Upper lobe of left lung (tissue), 4 donors: ENCODE measurements at regions not wholly inside any gene's neighbourhood (a gene's known extent, or its start where the extent isn't known, plus 50 kb on each side); places are given as distances from the start of the nearest gene placed in this dataset.

ENCODE experiments used
- POLR2A ChIP-seq, 4 donors: fragments of 450-650 bp; IDR thresholded peaks; one replicate each; pipeline ENCODE4 v1.5.1; 2016 to 2017; ENCODE audit warnings: antibody characterized with exemption in 4 of 4, mild to moderate bottlenecking in 2 of 4
- POLR2AphosphoS5 ChIP-seq, 2 donors: sonication (generic); formaldehyde crosslinking; IDR thresholded peaks; one replicate each; pipeline ENCODE4 v1.5.1; 2017; ENCODE audit warnings: antibody characterized with exemption in 2 of 2
- TF ChIP-seq, protein P1 (sequence below), 6 experiments: fragments of 450-650 bp in 4 of 6; fragments of 200-600 bp in 2 of 6; sonication (generic) in 2 of 6; IDR thresholded peaks; one replicate each; pipeline ENCODE4 v1.5.1; 2016 to 2019; ENCODE audit warnings: antibody characterized with exemption in 6 of 6

DNA sequence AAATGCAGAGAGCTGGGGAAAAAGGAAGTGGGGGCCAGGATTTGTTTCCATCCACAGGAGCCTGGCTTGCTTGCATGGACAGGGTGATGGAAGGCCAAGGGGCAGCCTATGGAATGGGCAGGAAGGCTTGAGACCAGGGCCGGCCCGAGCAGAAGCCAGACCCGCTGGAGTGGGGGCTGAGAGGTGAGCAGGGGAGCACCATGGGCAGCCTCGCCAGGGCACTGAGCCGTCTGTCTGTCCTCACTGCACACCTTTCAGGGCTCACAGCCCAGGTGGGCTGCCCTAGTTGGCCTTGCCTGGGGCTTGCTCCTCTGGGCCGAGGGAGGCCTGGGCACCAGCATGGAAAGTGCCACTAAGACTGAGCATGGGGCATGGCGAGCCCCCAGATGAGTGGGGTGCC, 58.6 kb upstream of the CNOT6 start:
- TF ChIP-seq POLR2A (IDR thresholded peaks at IDR 0.05) (no peak), POLR2AphosphoS5 (IDR thresholded peaks at IDR 0.05) (no peak)
- TF ChIP-seq, protein P1, sequence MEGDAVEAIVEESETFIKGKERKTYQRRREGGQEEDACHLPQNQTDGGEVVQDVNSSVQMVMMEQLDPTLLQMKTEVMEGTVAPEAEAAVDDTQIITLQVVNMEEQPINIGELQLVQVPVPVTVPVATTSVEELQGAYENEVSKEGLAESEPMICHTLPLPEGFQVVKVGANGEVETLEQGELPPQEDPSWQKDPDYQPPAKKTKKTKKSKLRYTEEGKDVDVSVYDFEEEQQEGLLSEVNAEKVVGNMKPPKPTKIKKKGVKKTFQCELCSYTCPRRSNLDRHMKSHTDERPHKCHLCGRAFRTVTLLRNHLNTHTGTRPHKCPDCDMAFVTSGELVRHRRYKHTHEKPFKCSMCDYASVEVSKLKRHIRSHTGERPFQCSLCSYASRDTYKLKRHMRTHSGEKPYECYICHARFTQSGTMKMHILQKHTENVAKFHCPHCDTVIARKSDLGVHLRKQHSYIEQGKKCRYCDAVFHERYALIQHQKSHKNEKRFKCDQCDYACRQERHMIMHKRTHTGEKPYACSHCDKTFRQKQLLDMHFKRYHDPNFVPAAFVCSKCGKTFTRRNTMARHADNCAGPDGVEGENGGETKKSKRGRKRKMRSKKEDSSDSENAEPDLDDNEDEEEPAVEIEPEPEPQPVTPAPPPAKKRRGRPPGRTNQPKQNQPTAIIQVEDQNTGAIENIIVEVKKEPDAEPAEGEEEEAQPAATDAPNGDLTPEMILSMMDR (IDR thresholded peaks at IDR 0.05): no peak
